OCI-LY1 (cell line): ENCODE measurements at regions not wholly inside any gene's neighbourhood (a gene's known extent, or its start where the extent isn't known, plus 50 kb on each side); places are given as distances from the start of the nearest gene placed in this dataset.
A peak's percentile ranks its signal among the peaks of the same experiment; 100 is the strongest.

Source experiments
- CTCF ChIP-seq: fragments of 200-600 bp; sonication (generic), shearing (Covaris generic); IDR thresholded peaks from 2 replicates; pipeline ENCODE4 v1.5.1; 2017; ENCODE audit warnings: mild to moderate bottlenecking, antibody characterized with exemption, low read length, moderate library complexity, mixed read lengths
- EZH2 ChIP-seq: fragments of 200-600 bp; sonication (generic), shearing (Covaris generic); IDR thresholded peaks from 2 replicates; pipeline ENCODE4 v1.8.0; 2017; ENCODE audit warnings: borderline replicate concordance, mixed run types, mild to moderate bottlenecking, antibody characterized with exemption, low read length, moderate library complexity, mixed read lengths

- TF ChIP-seq EZH2 (no peak), CTCF (peak; percentile 21; the same call in 1 of the 2 replicates)
Measured at GRCh38 chr5:117326997-117327396, 752.4 kb upstream of the SEMA6A start.
